ENCODE measurements at regions not wholly inside any gene's neighbourhood (a gene's known extent, or its start where the extent isn't known, plus 50 kb on each side); places are given as distances from the start of the nearest gene placed in this dataset.

- Histone ChIP-seq H4K20me1 (ENCODE audit: insufficient read depth, low read length, poor library complexity, severe bottlenecking) (no peaks in the 10 kb centered on the region), H3K9me3 (ENCODE audit: insufficient read depth, low read depth, low read length) (no peaks in the 10 kb centered on the region), H3K27me3 (ENCODE audit: insufficient read depth, low read length, poor library complexity, severe bottlenecking) (no peaks in the 10 kb centered on the region), H3K36me3 (ENCODE audit: insufficient read depth, low read length) (no peaks in the 10 kb centered on the region), H3K79me2 (ENCODE audit: insufficient read depth, low read length) (no peaks in the 10 kb centered on the region), H3K4me1 (ENCODE audit: insufficient read depth, low read length, poor library complexity, severe bottlenecking) (no peaks in the 10 kb centered on the region), H3K4me3 (ENCODE audit: low read length, poor library complexity, severe bottlenecking) (no peak overlapping the region), H3K9ac (ENCODE audit: low read depth, low read length, poor library complexity, severe bottlenecking) (no peak overlapping the region), H3K9me2 (replicated peaks; ENCODE audit: low read depth, low read length) (no peaks in the 10 kb centered on the region), H2AFZ (ENCODE audit: low read length) (no peak overlapping the region), H3F3A (ENCODE audit: low read depth) (no peaks in the 10 kb centered on the region), H3K4me2 (ENCODE audit: low read depth, low read length, poor library complexity, severe bottlenecking) (no peak overlapping the region)
- TF ChIP-seq CTCF (conservative IDR thresholded peaks at IDR 0.05; ENCODE audit: low read length) (no peak), EZH2phosphoT487 (IDR thresholded peaks at IDR 0.05; ENCODE audit: borderline replicate concordance) (no peak)
Measured at GRCh38 chr3:67979342-67979741, 324.9 kb upstream of the SUCLG2 start.

GRCh38 chr3:67977762-67978161 is 323.4 kb upstream of the SUCLG2 start:
- no peaks in the 10 kb centered on the region for H3K27me3 ChIP-seq (ENCODE audit: insufficient read depth, low read length, poor library complexity, severe bottlenecking)
- no peak overlapping the region for H3K4me3 ChIP-seq (ENCODE audit: low read length, poor library complexity, severe bottlenecking)
- TF ChIP-seq CTCF (conservative IDR thresholded peaks at IDR 0.05; ENCODE audit: low read length) = no peak
- TF ChIP-seq EZH2phosphoT487 (IDR thresholded peaks at IDR 0.05; ENCODE audit: borderline replicate concordance) = no peak
- no peaks in the 10 kb centered on the region for H3K36me3 ChIP-seq (ENCODE audit: insufficient read depth, low read length)
- H3K4me2 ChIP-seq (ENCODE audit: low read depth, low read length, poor library complexity, severe bottlenecking) = no peak overlapping the region
- no peaks in the 10 kb centered on the region for H4K20me1 ChIP-seq (ENCODE audit: insufficient read depth, low read length, poor library complexity, severe bottlenecking)
- H3K9me3 ChIP-seq (ENCODE audit: insufficient read depth, low read depth, low read length) = no peaks in the 10 kb centered on the region
- H3K9me2 ChIP-seq (replicated peaks; ENCODE audit: low read depth, low read length) = no peaks in the 10 kb centered on the region
- no peak overlapping the region for H2AFZ ChIP-seq (ENCODE audit: low read length)
- H3K79me2 ChIP-seq (ENCODE audit: insufficient read depth, low read length) = no peaks in the 10 kb centered on the region
- no peaks in the 10 kb centered on the region for H3F3A ChIP-seq (ENCODE audit: low read depth)
- no peak overlapping the region for H3K9ac ChIP-seq (ENCODE audit: low read depth, low read length, poor library complexity, severe bottlenecking)
- H3K4me1 ChIP-seq (ENCODE audit: insufficient read depth, low read length, poor library complexity, severe bottlenecking) = no peaks in the 10 kb centered on the region

GRCh38 chr3:67976663-67977062 is 322.3 kb upstream of the SUCLG2 start:
- Histone ChIP-seq H2AFZ (ENCODE audit: low read length) (no peak overlapping the region), H3F3A (ENCODE audit: low read depth) (no peaks in the 10 kb centered on the region), H3K9me2 (replicated peaks; ENCODE audit: low read depth, low read length) (no peaks in the 10 kb centered on the region), H3K4me2 (ENCODE audit: low read depth, low read length, poor library complexity, severe bottlenecking) (no peak overlapping the region), H3K4me1 (ENCODE audit: insufficient read depth, low read length, poor library complexity, severe bottlenecking) (no peaks in the 10 kb centered on the region), H3K27me3 (ENCODE audit: insufficient read depth, low read length, poor library complexity, severe bottlenecking) (no peaks in the 10 kb centered on the region), H3K4me3 (ENCODE audit: low read length, poor library complexity, severe bottlenecking) (no peak overlapping the region), H4K20me1 (ENCODE audit: insufficient read depth, low read length, poor library complexity, severe bottlenecking) (no peaks in the 10 kb centered on the region), H3K9ac (ENCODE audit: low read depth, low read length, poor library complexity, severe bottlenecking) (no peak overlapping the region), H3K36me3 (ENCODE audit: insufficient read depth, low read length) (no peaks in the 10 kb centered on the region), H3K79me2 (ENCODE audit: insufficient read depth, low read length) (no peaks in the 10 kb centered on the region), H3K9me3 (ENCODE audit: insufficient read depth, low read depth, low read length) (no peaks in the 10 kb centered on the region)
- TF ChIP-seq CTCF (conservative IDR thresholded peaks at IDR 0.05; ENCODE audit: low read length) = no peak
- TF ChIP-seq EZH2phosphoT487 (IDR thresholded peaks at IDR 0.05; ENCODE audit: borderline replicate concordance) = no peak
